ENCODE measurements at regions not wholly inside any gene's neighbourhood (a gene's known extent, or its start where the extent isn't known, plus 50 kb on each side); places are given as distances from the start of the nearest gene placed in this dataset.

GRCh38 chr2:118671701-118672454 lies 175.6 kb downstream of the EN1 start:
- Mint-ChIP-seq H3K9me3 (no peaks in the 10 kb centered on the region), H3K27me3 (no peaks in the 10 kb centered on the region), H3K27ac (no peak overlapping the region), H3K4me3 (no peak overlapping the region), H3K36me3 (ENCODE audit: low read depth) (no peaks in the 10 kb centered on the region), H3K4me1 (no peaks in the 10 kb centered on the region)
- ATAC-seq (replicated peaks) = no peak

GRCh38 chr2:118670838-118671237 lies 176.6 kb downstream of the EN1 start:
- Mint-ChIP-seq H3K27ac (no peak overlapping the region), H3K4me3 (no peak overlapping the region), H3K36me3 (ENCODE audit: low read depth) (no peaks in the 10 kb centered on the region), H3K9me3 (no peaks in the 10 kb centered on the region), H3K4me1 (no peaks in the 10 kb centered on the region), H3K27me3 (no peaks in the 10 kb centered on the region)
- no peak for ATAC-seq (replicated peaks)

GRCh38 chr2:118670276-118670675 lies 177.2 kb downstream of the EN1 start:
- Mint-ChIP-seq H3K9me3 (no peaks in the 10 kb centered on the region), H3K27me3 (peaks cover 3% of the 10 kb centered on the region), H3K36me3 (ENCODE audit: low read depth) (no peaks in the 10 kb centered on the region), H3K27ac (no peak overlapping the region), H3K4me3 (no peak overlapping the region), H3K4me1 (no peaks in the 10 kb centered on the region)
- no peak for ATAC-seq (replicated peaks)

DNA sequence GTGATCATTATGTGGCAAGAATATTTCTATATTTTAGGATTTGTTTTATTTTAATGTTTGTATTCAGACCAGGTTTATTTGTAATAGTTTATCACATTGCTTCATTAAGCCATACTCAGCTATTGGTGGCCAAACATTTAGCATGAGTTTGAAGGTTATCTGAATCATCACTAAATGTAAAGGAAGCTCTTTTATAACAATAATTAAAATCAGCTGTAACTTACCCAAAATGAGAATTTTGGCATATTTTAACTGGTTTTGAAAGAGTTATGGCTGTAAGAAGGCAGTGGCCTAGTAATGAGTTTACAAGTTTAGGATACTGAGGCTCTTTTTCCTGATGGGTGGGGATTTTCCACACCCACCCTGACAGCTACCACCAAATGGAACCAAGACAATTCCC lies 177.8 kb downstream of the EN1 start:
- Mint-ChIP-seq H3K4me1 (no peaks in the 10 kb centered on the region), H3K36me3 (ENCODE audit: low read depth) (no peaks in the 10 kb centered on the region), H3K4me3 (no peak overlapping the region), H3K27me3 (peaks cover 6% of the 10 kb centered on the region), H3K27ac (no peak overlapping the region), H3K9me3 (no peaks in the 10 kb centered on the region)
- no peak for ATAC-seq (replicated peaks)

- Mint-ChIP-seq H3K27ac (no peak overlapping the region), H3K4me3 (no peak overlapping the region), H3K27me3 (peaks cover 6% of the 10 kb centered on the region), H3K36me3 (ENCODE audit: low read depth) (no peaks in the 10 kb centered on the region), H3K4me1 (no peaks in the 10 kb centered on the region), H3K9me3 (no peaks in the 10 kb centered on the region)
- ATAC-seq (replicated peaks) = no peak
Measured at GRCh38 chr2:118668431-118669424, 178.7 kb downstream of the EN1 start.

DNA sequence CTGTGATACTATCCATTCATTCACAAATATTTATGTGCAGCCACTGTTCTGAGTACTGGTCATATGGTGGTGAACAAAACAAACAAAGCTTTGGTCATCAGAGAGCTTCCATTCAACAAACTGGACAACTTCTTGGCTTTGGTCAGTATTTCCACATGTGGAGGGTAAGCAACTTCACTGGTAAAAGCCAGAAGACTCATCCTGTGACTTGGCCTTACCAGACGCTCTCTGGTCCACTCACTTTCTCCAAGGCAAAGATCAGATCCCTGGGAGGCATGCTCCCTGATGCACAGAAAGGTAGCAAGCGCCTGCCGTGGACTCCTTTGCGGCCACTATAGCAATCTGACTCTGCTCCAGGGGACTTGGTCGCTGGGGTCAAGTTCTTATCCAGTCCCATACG lies 179.5 kb downstream of the EN1 start:
- Mint-ChIP-seq H3K4me3 (no peak overlapping the region), H3K4me1 (no peaks in the 10 kb centered on the region), H3K27ac (no peak overlapping the region), H3K27me3 (peaks cover 6% of the 10 kb centered on the region), H3K9me3 (no peaks in the 10 kb centered on the region), H3K36me3 (ENCODE audit: low read depth) (no peaks in the 10 kb centered on the region)
- no peak for ATAC-seq (replicated peaks)

- Mint-ChIP-seq H3K9me3 (no peaks in the 10 kb centered on the region), H3K4me3 (no peak overlapping the region), H3K27ac (no peak overlapping the region), H3K36me3 (ENCODE audit: low read depth) (no peaks in the 10 kb centered on the region), H3K4me1 (no peaks in the 10 kb centered on the region), H3K27me3 (peaks cover 6% of the 10 kb centered on the region)
- no peak for ATAC-seq (replicated peaks)
Measured at GRCh38 chr2:118667348-118667747, 180.1 kb downstream of the EN1 start.

GRCh38 chr2:118665784-118666529 lies 181.5 kb downstream of the EN1 start:
- no peak for ATAC-seq (replicated peaks)
- peaks cover 6% of the 10 kb centered on the region for H3K27me3 Mint-ChIP-seq
- H3K4me1 Mint-ChIP-seq = no peaks in the 10 kb centered on the region
- H3K9me3 Mint-ChIP-seq = no peaks in the 10 kb centered on the region
- no peak overlapping the region for H3K4me3 Mint-ChIP-seq
- H3K36me3 Mint-ChIP-seq (ENCODE audit: low read depth) = no peaks in the 10 kb centered on the region
- H3K27ac Mint-ChIP-seq = no peak overlapping the region

- no peak for ATAC-seq (replicated peaks)
- peaks cover 6% of the 10 kb centered on the region for H3K27me3 Mint-ChIP-seq
- no peak overlapping the region for H3K27ac Mint-ChIP-seq
- no peaks in the 10 kb centered on the region for H3K9me3 Mint-ChIP-seq
- no peaks in the 10 kb centered on the region for H3K36me3 Mint-ChIP-seq (ENCODE audit: low read depth)
- no peak overlapping the region for H3K4me3 Mint-ChIP-seq
- no peaks in the 10 kb centered on the region for H3K4me1 Mint-ChIP-seq
Measured at GRCh38 chr2:118661179-118661578, 186.3 kb downstream of the EN1 start.

GRCh38 chr2:118658596-118659198 lies 188.8 kb downstream of the EN1 start:
- Mint-ChIP-seq H3K4me3 (no peak overlapping the region), H3K27me3 (no peaks in the 10 kb centered on the region), H3K36me3 (ENCODE audit: low read depth) (no peaks in the 10 kb centered on the region)

DNA sequence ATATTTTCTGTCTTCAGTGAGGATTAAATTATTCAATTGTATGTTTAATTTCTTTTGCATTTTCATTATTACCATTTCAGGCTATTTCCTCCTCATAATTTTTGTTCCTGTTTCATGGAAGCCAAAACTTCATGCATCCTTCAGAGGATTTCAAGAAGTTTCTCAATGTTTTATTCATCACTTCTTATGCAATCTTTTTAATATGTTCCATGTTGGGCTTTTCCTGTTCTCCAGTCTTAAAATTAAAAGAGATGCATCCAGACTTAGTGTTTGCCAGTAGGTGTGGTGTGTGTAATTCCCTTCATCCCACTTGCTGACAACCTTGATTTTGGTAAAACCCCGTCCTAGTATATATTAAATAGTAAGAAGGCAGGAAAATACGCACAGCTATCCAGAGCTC lies 190.0 kb downstream of the EN1 start:
- Mint-ChIP-seq H3K4me3 (no peak overlapping the region), H3K4me1 (no peaks in the 10 kb centered on the region), H3K36me3 (ENCODE audit: low read depth) (no peaks in the 10 kb centered on the region), H3K27me3 (no peaks in the 10 kb centered on the region), H3K9me3 (no peaks in the 10 kb centered on the region), H3K27ac (no peak overlapping the region)
- ATAC-seq (replicated peaks) = no peak

More at GRCh38 chr2:118658596-118659198, 188.8 kb downstream of the EN1 start:
- ATAC-seq (replicated peaks) = no peak
- Mint-ChIP-seq H3K9me3 (no peaks in the 10 kb centered on the region), H3K4me1 (no peaks in the 10 kb centered on the region), H3K27ac (no peak overlapping the region)

GRCh38 chr2:118654945-118655344 lies 192.5 kb downstream of the EN1 start:
- no peak overlapping the region for H3K4me3 Mint-ChIP-seq
- no peak for ATAC-seq (replicated peaks)
- H3K27ac Mint-ChIP-seq = no peak overlapping the region
- no peaks in the 10 kb centered on the region for H3K36me3 Mint-ChIP-seq (ENCODE audit: low read depth)
- peaks cover 4% of the 10 kb centered on the region for H3K27me3 Mint-ChIP-seq
- peaks cover 4% of the 10 kb centered on the region for H3K9me3 Mint-ChIP-seq
- no peaks in the 10 kb centered on the region for H3K4me1 Mint-ChIP-seq

- Mint-ChIP-seq H3K9me3 (peaks cover 4% of the 10 kb centered on the region), H3K27ac (no peak overlapping the region), H3K4me1 (no peaks in the 10 kb centered on the region), H3K4me3 (no peak overlapping the region), H3K36me3 (ENCODE audit: low read depth) (no peaks in the 10 kb centered on the region), H3K27me3 (peaks cover 15% of the 10 kb centered on the region)
- ATAC-seq (replicated peaks) = no peak
Measured at GRCh38 chr2:118650327-118650726, 197.1 kb downstream of the EN1 start.

- Mint-ChIP-seq H3K4me3 (no peak overlapping the region), H3K9me3 (no peaks in the 10 kb centered on the region), H3K4me1 (no peaks in the 10 kb centered on the region), H3K36me3 (ENCODE audit: low read depth) (no peaks in the 10 kb centered on the region), H3K27me3 (peaks cover 17% of the 10 kb centered on the region), H3K27ac (no peak overlapping the region)
- ATAC-seq (replicated peaks) = no peak
Measured at GRCh38 chr2:118645876-118646275, 201.6 kb downstream of the EN1 start.
